ENCODE measurements at regions not wholly inside any gene's neighbourhood (a gene's known extent, or its start where the extent isn't known, plus 50 kb on each side); places are given as distances from the start of the nearest gene placed in this dataset.

GRCh38 chr6:19525673-19526072 lies 311.5 kb upstream of the ID4 start:
- Histone ChIP-seq H3K9me3 (replicated peaks in 1 of 2; ENCODE audit: control insufficient read depth in 1 of 2, insufficient read depth in 1 of 2, low read length in 2 of 2) (no peaks in the 10 kb centered on the region), H3K4me1 (ENCODE audit: control insufficient read depth in 1 of 2, insufficient read depth in 2 of 2, low read length in 2 of 2) (no peaks in the 10 kb centered on the region), H3K27me3 (ENCODE audit: control insufficient read depth in 2 of 2, insufficient read depth in 2 of 2, low read length in 2 of 2) (no peaks in the 10 kb centered on the region), H4K20me1 (ENCODE audit: insufficient read depth, low read length) (no peaks in the 10 kb centered on the region), H3K79me2 (ENCODE audit: insufficient read depth, low read length) (no peaks in the 10 kb centered on the region), H3K4me3 (replicated peaks in 1 of 3; ENCODE audit: low read depth in 2 of 3, low read length in 3 of 3) (no peak overlapping the region), H3K36me3 (replicated peaks in 1 of 2; ENCODE audit: control insufficient read depth in 1 of 2, insufficient read depth in 2 of 2, low read length in 2 of 2) (no peaks in the 10 kb centered on the region), H3K4me2 (replicated peaks; ENCODE audit: extremely low read depth, low read length, poor library complexity, severe bottlenecking) (no peak overlapping the region), H3K9ac (ENCODE audit: insufficient read depth, low read length, poor library complexity, severe bottlenecking) (no peak overlapping the region), H3K27ac (ENCODE audit: low read depth in 1 of 2, low read length in 2 of 2) (no peak overlapping the region), H2AFZ (ENCODE audit: insufficient read depth, low read depth, low read length, poor library complexity, severe bottlenecking) (no peak overlapping the region)
- DNase-seq, result no peak
- Mint-ChIP-seq H3K36me3 (no peaks in the 10 kb centered on the region), H3K27me3 (ENCODE audit: low read depth in 3 of 3) (no peaks in the 10 kb centered on the region), H3K27ac (no peak overlapping the region), H3K4me3 (no peak overlapping the region), H3K4me1 (no peaks in the 10 kb centered on the region), H3K9me3 (peaks cover 0 to 8% (median 5%) of the 10 kb centered on the region in 7 donors)
- WGBS (ENCODE audit: insufficient coverage), result no CpG with 5 or more reads among the region's 3 CpGs
- intact Hi-C loops (cut with micrococcal nuclease), result no loop called here
- no peak for TF ChIP-seq CTCF (IDR thresholded peaks at IDR 0.05)

GRCh38 chr6:19530188-19530587 lies 307.0 kb upstream of the ID4 start:
- Histone ChIP-seq H3K9me3 (replicated peaks in 1 of 2; ENCODE audit: control insufficient read depth in 1 of 2, insufficient read depth in 1 of 2, low read length in 2 of 2) (peaks cover under 1 to 3% of the 10 kb centered on the region in 2 donors), H3K9ac (ENCODE audit: insufficient read depth, low read length, poor library complexity, severe bottlenecking) (no peak overlapping the region), H3K4me1 (ENCODE audit: control insufficient read depth in 1 of 2, insufficient read depth in 2 of 2, low read length in 2 of 2) (no peaks in the 10 kb centered on the region), H3K79me2 (ENCODE audit: insufficient read depth, low read length) (no peaks in the 10 kb centered on the region), H3K36me3 (replicated peaks in 1 of 2; ENCODE audit: control insufficient read depth in 1 of 2, insufficient read depth in 2 of 2, low read length in 2 of 2) (no peaks in the 10 kb centered on the region), H4K20me1 (ENCODE audit: insufficient read depth, low read length) (no peaks in the 10 kb centered on the region), H3K4me2 (replicated peaks; ENCODE audit: extremely low read depth, low read length, poor library complexity, severe bottlenecking) (no peak overlapping the region), H3K27me3 (ENCODE audit: control insufficient read depth in 2 of 2, insufficient read depth in 2 of 2, low read length in 2 of 2) (no peaks in the 10 kb centered on the region), H3K4me3 (replicated peaks in 1 of 3; ENCODE audit: low read depth in 2 of 3, low read length in 3 of 3) (no peak overlapping the region), H3K27ac (ENCODE audit: low read depth in 1 of 2, low read length in 2 of 2) (no peak overlapping the region), H2AFZ (ENCODE audit: insufficient read depth, low read depth, low read length, poor library complexity, severe bottlenecking) (no peak overlapping the region)
- intact Hi-C loops (cut with micrococcal nuclease), result no loop called here
- Mint-ChIP-seq H3K9me3 (peaks cover 0 to 14% (median 4%) of the 10 kb centered on the region in 7 donors), H3K27me3 (ENCODE audit: low read depth in 3 of 3) (peaks cover 0 to 2% (median 0%) of the 10 kb centered on the region in 3 donors), H3K27ac (no peak overlapping the region), H3K36me3 (no peaks in the 10 kb centered on the region), H3K4me1 (no peaks in the 10 kb centered on the region), H3K4me3 (no peak overlapping the region)
- no peak for DNase-seq
- TF ChIP-seq CTCF (IDR thresholded peaks at IDR 0.05), result no peak
- no CpG with 5 or more reads among the region's 1 CpG for WGBS (ENCODE audit: insufficient coverage)

All from CD14-positive monocyte (primary cell).